HFFc6 (cell line): ENCODE measurements at regions not wholly inside any gene's neighbourhood (a gene's known extent, or its start where the extent isn't known, plus 50 kb on each side); places are given as distances from the start of the nearest gene placed in this dataset.

Experiments
- DNase-seq: peaks from one replicate; pipeline ENCODE4 v3.0.0-alpha.2; 2018
- H3K27ac Mint-ChIP-seq: 2 replicates; pipeline ENCODE4 v1.8.0; 2020; ENCODE audit warnings: mild to moderate bottlenecking, mixed read lengths
- H3K27me3 Mint-ChIP-seq: 2 replicates; pipeline ENCODE4 v1.8.0; 2021; ENCODE audit warnings: mild to moderate bottlenecking, moderate library complexity, mixed read lengths; ENCODE audit not compliant: insufficient read depth
- H3K36me3 Mint-ChIP-seq: 2 replicates; pipeline ENCODE4 v1.8.0; 2021; ENCODE audit warnings: low read depth, mixed read lengths
- H3K4me1 Mint-ChIP-seq: 2 replicates; pipeline ENCODE4 v1.8.0; 2020; ENCODE audit warnings: low read depth, mixed read lengths
- H3K4me3 Mint-ChIP-seq: 2 replicates; pipeline ENCODE4 v1.8.0; 2020; ENCODE audit warnings: mild to moderate bottlenecking, moderate library complexity, mixed read lengths
- H3K9me3 Mint-ChIP-seq: 2 replicates; pipeline ENCODE4 v1.8.0; 2020; ENCODE audit warnings: mild to moderate bottlenecking, mixed read lengths
- CTCF ChIP-seq: fragments of 200-600 bp; sonication (generic); IDR thresholded peaks from 2 replicates; pipeline ENCODE4 v1.5.0; 2021; ENCODE audit warnings: antibody characterized with exemption, mild to moderate bottlenecking

- H3K4me3 Mint-ChIP-seq = no peak overlapping the region
- no peak for TF ChIP-seq CTCF
- peaks cover 12% of the 10 kb centered on the region for H3K27me3 Mint-ChIP-seq
- no peaks in the 10 kb centered on the region for H3K36me3 Mint-ChIP-seq
- no peak for DNase-seq
- no peaks in the 10 kb centered on the region; the same call in 1 of the 2 replicates for H3K4me1 Mint-ChIP-seq
- no peaks in the 10 kb centered on the region for H3K9me3 Mint-ChIP-seq
- no peak overlapping the region for H3K27ac Mint-ChIP-seq
These were observed 253.0 kb downstream of the TSHZ3 start for GRCh38 chr19:31096062-31096830.

GRCh38 chr19:31095100-31095804 is 254.0 kb downstream of the TSHZ3 start:
- no peak for TF ChIP-seq CTCF
- no peaks in the 10 kb centered on the region for H3K9me3 Mint-ChIP-seq
- H3K4me1 Mint-ChIP-seq = no peaks in the 10 kb centered on the region
- peaks cover 17% of the 10 kb centered on the region for H3K27me3 Mint-ChIP-seq
- no peaks in the 10 kb centered on the region for H3K36me3 Mint-ChIP-seq
- H3K27ac Mint-ChIP-seq = no peak overlapping the region
- no peak for DNase-seq
- H3K4me3 Mint-ChIP-seq = no peak overlapping the region

- Mint-ChIP-seq H3K27me3 (peaks cover 20% of the 10 kb centered on the region), H3K36me3 (no peaks in the 10 kb centered on the region), H3K27ac (no peak overlapping the region), H3K4me1 (no peaks in the 10 kb centered on the region), H3K9me3 (no peaks in the 10 kb centered on the region), H3K4me3 (no peak overlapping the region)
- no peak for DNase-seq
- no peak for TF ChIP-seq CTCF
These were observed 257.0 kb downstream of the TSHZ3 start for GRCh38 chr19:31092274-31092673.

- no peaks in the 10 kb centered on the region for H3K4me1 Mint-ChIP-seq
- H3K27ac Mint-ChIP-seq = no peak overlapping the region
- no peaks in the 10 kb centered on the region for H3K9me3 Mint-ChIP-seq
- TF ChIP-seq CTCF = no peak
- H3K4me3 Mint-ChIP-seq = no peak overlapping the region
- H3K27me3 Mint-ChIP-seq = peaks cover 22% of the 10 kb centered on the region
- DNase-seq = no peak
- no peaks in the 10 kb centered on the region for H3K36me3 Mint-ChIP-seq
These were observed 259.6 kb downstream of the TSHZ3 start for GRCh38 chr19:31089681-31090080.

GRCh38 chr19:31085125-31085524 is 264.1 kb downstream of the TSHZ3 start:
- no peak for DNase-seq
- TF ChIP-seq CTCF = no peak
- Mint-ChIP-seq H3K36me3 (no peaks in the 10 kb centered on the region), H3K4me1 (no peaks in the 10 kb centered on the region), H3K9me3 (no peaks in the 10 kb centered on the region), H3K27me3 (peaks cover 17% of the 10 kb centered on the region), H3K27ac (no peak overlapping the region), H3K4me3 (no peak overlapping the region)
